Right atrium auricular region (tissue), 2 donors: ENCODE measurements at regions not wholly inside any gene's neighbourhood (a gene's known extent, or its start where the extent isn't known, plus 50 kb on each side); places are given as distances from the start of the nearest gene placed in this dataset.

Experiments
- DNase-seq: peaks from one replicate; pipeline ENCODE4 v3.0.0-alpha.2; 2019; ENCODE audit warnings: low spot score
- H3K27ac ChIP-seq, 2 donors: fragments of 200-600 bp; sonication (generic); 1 replicate in 1 of 2; 2 replicates in 1 of 2; pipeline ENCODE4 v1.5.1; 2016 to 2019
- H3K27me3 ChIP-seq, 2 donors: fragments of 200-600 bp; sonication (generic); one replicate each; pipeline versions ENCODE4 v1.5.1 to v1.6.0; 2017 to 2019
- H3K36me3 ChIP-seq: fragments of 200-600 bp; sonication (generic); one replicate; pipeline ENCODE4 v1.5.1; 2016
- H3K4me1 ChIP-seq, 2 donors: fragments of 200-600 bp; sonication (generic); one replicate each; pipeline versions ENCODE4 v1.5.1 to v1.6.0; 2017 to 2019
- H3K4me3 ChIP-seq, 2 donors: fragments of 200-600 bp; sonication (generic); 1 replicate in 1 of 2; 2 replicates in 1 of 2; pipeline ENCODE4 v1.5.1; 2017 to 2019; ENCODE audit warnings: mild to moderate bottlenecking in 1 of 2, moderate library complexity in 1 of 2
- H3K9me3 ChIP-seq, 2 donors: fragments of 200-600 bp; sonication (generic); one replicate each; pipeline ENCODE4 v1.5.1; 2019
- CTCF ChIP-seq, 2 donors: fragments of 200-600 bp; sonication (generic); IDR thresholded peaks; one replicate each; pipeline ENCODE4 v1.5.1; 2019; ENCODE audit warnings: antibody characterized with exemption in 2 of 2

GRCh38 chr4:41425650-41426049, 112.3 kb upstream of the LIMCH1 start:
- no peaks in the 10 kb centered on the region for H3K9me3 ChIP-seq
- DNase-seq: no peak
- peaks cover 0 to 50% of the 10 kb centered on the region in 2 donors for H3K4me1 ChIP-seq
- H3K4me3 ChIP-seq: no peak overlapping the region
- no peak for TF ChIP-seq CTCF (IDR thresholded peaks at IDR 0.05)
- H3K27me3 ChIP-seq: no peaks in the 10 kb centered on the region
- no peak overlapping the region for H3K27ac ChIP-seq
- H3K36me3 ChIP-seq: no peaks in the 10 kb centered on the region

- DNase-seq: no peak
- Histone ChIP-seq H3K4me1 (peaks cover 0 to 59% of the 10 kb centered on the region in 2 donors), H3K9me3 (no peaks in the 10 kb centered on the region), H3K4me3 (no peak overlapping the region), H3K27me3 (no peaks in the 10 kb centered on the region), H3K27ac (peak overlapping the region; percentile 60 to 72), H3K36me3 (no peaks in the 10 kb centered on the region)
- no peak for TF ChIP-seq CTCF (IDR thresholded peaks at IDR 0.05)
Observed at GRCh38 chr4:41426539-41426938, 111.4 kb upstream of the LIMCH1 start.

GRCh38 chr4:41427306-41427882, 110.6 kb upstream of the LIMCH1 start:
- no peak overlapping the region for H3K4me3 ChIP-seq
- peaks cover 0 to 66% of the 10 kb centered on the region in 2 donors for H3K4me1 ChIP-seq
- DNase-seq: no peak
- H3K36me3 ChIP-seq: no peaks in the 10 kb centered on the region
- no peaks in the 10 kb centered on the region for H3K9me3 ChIP-seq
- TF ChIP-seq CTCF (IDR thresholded peaks at IDR 0.05): no peak
- H3K27ac ChIP-seq: peak overlapping the region; percentile 60 to 72
- no peaks in the 10 kb centered on the region for H3K27me3 ChIP-seq

- Histone ChIP-seq H3K4me1 (peaks cover 0 to 72% of the 10 kb centered on the region in 2 donors), H3K36me3 (no peaks in the 10 kb centered on the region), H3K27ac (peak overlapping the region; percentile 46 to 72), H3K9me3 (no peaks in the 10 kb centered on the region), H3K4me3 (no peak overlapping the region), H3K27me3 (no peaks in the 10 kb centered on the region)
- DNase-seq: no peak
- TF ChIP-seq CTCF (IDR thresholded peaks at IDR 0.05): no peak
Observed at GRCh38 chr4:41427931-41428600, 109.9 kb upstream of the LIMCH1 start.

- Histone ChIP-seq H3K36me3 (no peaks in the 10 kb centered on the region), H3K27ac (peak overlapping the region; percentile 46 to 72), H3K4me1 (peaks cover 0 to 76% of the 10 kb centered on the region in 2 donors), H3K4me3 (no peak overlapping the region), H3K9me3 (no peaks in the 10 kb centered on the region), H3K27me3 (no peaks in the 10 kb centered on the region)
- no peak for DNase-seq
- no peak for TF ChIP-seq CTCF (IDR thresholded peaks at IDR 0.05)
Observed at GRCh38 chr4:41428601-41429279, 109.2 kb upstream of the LIMCH1 start.
